GM21619 (cell line): ENCODE measurements at regions not wholly inside any gene's neighbourhood (a gene's known extent, or its start where the extent isn't known, plus 50 kb on each side); places are given as distances from the start of the nearest gene placed in this dataset.
"Not testable (repeated sequence)": the region's sequence is repeated elsewhere in the genome, so short reads cannot be mapped to it uniquely, and the experiment has no call there.

Source experiments
- ATAC-seq: cut with Tn5 transposase; IDR thresholded peaks from one replicate; pipeline ENCODE4 v1.9.1; 2021; ENCODE audit not compliant: unreplicated experiment

- not testable (repeated sequence) for ATAC-seq
Measured at GRCh38 chr4:183044924-183045640, 54.0 kb upstream of the WWC2 start.

GRCh38 chr4:183038436-183038835, 60.6 kb upstream of the WWC2 start:
- ATAC-seq, result no peak

- ATAC-seq, result no peak
Measured at GRCh38 chr4:183035726-183036415, 63.2 kb upstream of the WWC2 start.

GRCh38 chr4:183035256-183035655, 63.8 kb upstream of the WWC2 start:
- ATAC-seq, result no peak

- ATAC-seq, result no peak
Measured at GRCh38 chr4:183030823-183031222, 68.2 kb upstream of the WWC2 start.

- ATAC-seq, result no peak
Measured at GRCh38 chr4:183030309-183030708, 68.7 kb upstream of the WWC2 start.

GRCh38 chr4:183029365-183029764, 69.7 kb upstream of the WWC2 start:
- ATAC-seq, result no peak

- ATAC-seq, result no peak
Measured at GRCh38 chr4:183026701-183027100, 72.4 kb upstream of the WWC2 start.

- ATAC-seq, result no peak
Measured at GRCh38 chr4:183022617-183023016, 76.4 kb upstream of the WWC2 start.

GRCh38 chr4:183017962-183018361, 81.1 kb upstream of the WWC2 start:
- ATAC-seq, result no peak

GRCh38 chr4:183014361-183015084, 84.5 kb upstream of the WWC2 start:
- no peak for ATAC-seq

- ATAC-seq, result no peak
Measured at GRCh38 chr4:183013730-183014002, 85.4 kb upstream of the WWC2 start.

- ATAC-seq, result no peak
Measured at GRCh38 chr4:183012879-183013729, 86.0 kb upstream of the WWC2 start.

- ATAC-seq, result no peak
Measured at GRCh38 chr4:183011213-183011907, 87.7 kb upstream of the WWC2 start.

GRCh38 chr4:183008492-183008891, 90.6 kb upstream of the WWC2 start:
- no peak for ATAC-seq

- ATAC-seq, result not testable (repeated sequence)
Measured at GRCh38 chr4:183004370-183004769, 87.2 kb upstream of the DCTD start.

- ATAC-seq, result no peak
Measured at GRCh38 chr4:182994171-182994570, 77.0 kb upstream of the DCTD start.

- ATAC-seq, result peak; percentile 68
Measured at GRCh38 chr4:182978152-182978827, 61.1 kb upstream of the DCTD start.

GRCh38 chr4:182975806-182976205, 58.6 kb upstream of the DCTD start:
- ATAC-seq, result peak; percentile 59

- no peak for ATAC-seq
Measured at GRCh38 chr4:182973941-182974340, 56.8 kb upstream of the DCTD start.
